Dendritic cell treated with granulocyte-macrophage colony-stimulating factor and Interleukin-4, amounts not matched to agents 40 ng/mL and 50 ng/mL, for 4 days (primary cell): ENCODE measurements at regions not wholly inside any gene's neighbourhood (a gene's known extent, or its start where the extent isn't known, plus 50 kb on each side); places are given as distances from the start of the nearest gene placed in this dataset.

Source experiments
- H3K27ac Mint-ChIP-seq: one replicate; pipeline ENCODE4 v1.8.0; 2022; ENCODE audit warnings: mild to moderate bottlenecking, mixed read lengths
- H3K27me3 Mint-ChIP-seq: one replicate; pipeline ENCODE4 v1.8.0; 2022; ENCODE audit warnings: mild to moderate bottlenecking, mixed read lengths
- H3K36me3 Mint-ChIP-seq: one replicate; pipeline ENCODE4 v1.8.0; 2022; ENCODE audit warnings: low read depth, mixed read lengths
- H3K4me1 Mint-ChIP-seq: one replicate; pipeline ENCODE4 v1.8.0; 2022; ENCODE audit warnings: low read depth, mixed read lengths
- H3K4me3 Mint-ChIP-seq: one replicate; pipeline ENCODE4 v1.8.0; 2022; ENCODE audit warnings: mild to moderate bottlenecking, moderate library complexity, mixed read lengths
- H3K9me3 Mint-ChIP-seq: one replicate; pipeline ENCODE4 v1.8.0; 2022; ENCODE audit warnings: mixed read lengths
- intact Hi-C: fragments of 100-400 bp; cut with micrococcal nuclease; formaldehyde crosslinking; loops from one replicate; pipeline ENCODE4 v1.15.0; 2022

DNA sequence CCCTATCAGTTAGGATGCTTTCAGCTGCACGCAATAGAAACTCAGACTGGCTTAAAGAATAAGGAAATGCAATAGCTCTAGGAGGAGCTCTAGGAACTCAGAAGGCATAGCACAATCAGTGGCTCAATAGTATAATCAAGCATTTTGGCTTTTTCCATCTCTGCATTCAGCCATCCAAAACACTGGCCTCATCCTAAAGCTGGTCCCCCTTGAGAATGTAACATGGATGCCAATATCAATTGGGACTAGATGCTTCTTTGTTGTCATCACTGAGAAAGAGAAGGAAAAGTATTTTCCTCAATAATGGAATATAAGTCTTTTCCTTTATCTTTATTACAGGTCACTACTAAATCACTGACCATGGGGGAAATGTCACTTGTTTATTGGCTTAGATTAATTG lies 509.5 kb downstream of the PLPP3 start:
- H3K36me3 Mint-ChIP-seq: no peaks in the 10 kb centered on the region
- intact Hi-C loops: loop anchor here (5.0 kb wide), 1 partner anchor 67 kb away; no protein-coding TSS in a partner anchor
- H3K9me3 Mint-ChIP-seq: no peaks in the 10 kb centered on the region
- H3K4me1 Mint-ChIP-seq: peaks cover 10% of the 10 kb centered on the region
- no peak overlapping the region for H3K27ac Mint-ChIP-seq
- H3K4me3 Mint-ChIP-seq: no peak overlapping the region
- H3K27me3 Mint-ChIP-seq: peaks cover 32% of the 10 kb centered on the region

DNA sequence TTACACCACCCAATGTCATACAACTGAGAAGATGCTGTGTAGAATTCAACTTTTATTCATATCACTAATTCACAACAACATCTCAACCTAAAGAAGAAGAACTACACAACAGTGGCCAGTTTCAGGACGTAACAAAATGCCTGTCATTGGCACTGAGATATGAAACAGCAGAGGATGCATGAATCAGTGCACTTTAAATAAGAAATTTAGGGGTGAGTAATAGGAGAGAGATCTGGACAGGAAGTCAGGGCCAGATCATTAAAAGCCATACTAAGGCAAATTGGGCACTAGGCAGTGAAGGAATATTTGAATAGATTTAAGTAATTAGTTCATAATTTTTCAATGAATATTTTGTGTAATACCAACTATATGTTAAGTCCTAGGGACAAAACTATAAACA lies 510.5 kb downstream of the PLPP3 start:
- Mint-ChIP-seq H3K9me3 (no peaks in the 10 kb centered on the region), H3K36me3 (no peaks in the 10 kb centered on the region), H3K4me3 (no peak overlapping the region), H3K27ac (no peak overlapping the region), H3K27me3 (peaks cover 32% of the 10 kb centered on the region), H3K4me1 (peaks cover 10% of the 10 kb centered on the region)
- intact Hi-C loops: no loop called here

DNA sequence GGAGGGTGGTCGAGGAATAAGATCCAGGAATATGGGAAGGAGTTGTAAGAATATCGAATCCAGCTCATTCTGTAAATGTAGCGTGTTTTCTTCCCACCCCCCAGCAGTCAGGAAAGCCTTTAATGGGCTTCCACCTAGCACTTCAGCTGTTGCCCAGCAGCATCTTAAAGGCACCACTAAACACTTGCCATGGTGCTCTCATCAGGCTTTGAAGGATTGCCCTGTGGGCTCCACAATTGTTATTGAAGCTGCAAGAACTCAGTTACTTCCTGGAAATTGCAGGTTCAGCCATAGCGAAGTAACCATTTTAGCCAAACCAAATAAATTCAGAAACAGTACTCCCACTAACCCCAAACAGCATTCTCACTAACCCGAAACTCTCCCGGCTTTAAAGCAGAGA lies 511.2 kb downstream of the PLPP3 start:
- intact Hi-C loops: no loop called here
- Mint-ChIP-seq H3K27me3 (peaks cover 31% of the 10 kb centered on the region), H3K9me3 (no peaks in the 10 kb centered on the region), H3K27ac (no peak overlapping the region), H3K4me1 (peaks cover 10% of the 10 kb centered on the region), H3K36me3 (no peaks in the 10 kb centered on the region), H3K4me3 (no peak overlapping the region)

DNA sequence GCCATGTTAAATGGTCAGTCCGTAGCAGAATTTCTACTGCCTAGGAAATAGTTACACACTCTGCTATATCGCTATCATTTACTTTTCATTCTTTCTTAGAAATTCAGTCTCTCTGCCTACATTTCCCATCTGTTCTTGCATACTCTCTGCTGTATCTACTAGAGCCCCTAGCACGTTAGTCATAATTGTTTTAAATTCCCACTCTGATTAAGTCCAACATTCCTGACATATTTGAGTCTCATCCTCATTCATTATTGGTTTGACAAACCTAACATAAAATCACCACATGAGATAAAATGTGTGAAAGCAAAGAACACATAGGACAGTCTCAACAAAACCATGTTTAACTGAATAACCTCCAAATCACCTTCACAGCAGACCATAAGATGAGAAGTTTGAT lies 513.6 kb downstream of the PLPP3 start:
- Mint-ChIP-seq H3K27ac (no peak overlapping the region), H3K9me3 (no peaks in the 10 kb centered on the region), H3K36me3 (no peaks in the 10 kb centered on the region), H3K27me3 (peaks cover 28% of the 10 kb centered on the region), H3K4me1 (peaks cover 16% of the 10 kb centered on the region), H3K4me3 (no peak overlapping the region)
- intact Hi-C loops: no loop called here

DNA sequence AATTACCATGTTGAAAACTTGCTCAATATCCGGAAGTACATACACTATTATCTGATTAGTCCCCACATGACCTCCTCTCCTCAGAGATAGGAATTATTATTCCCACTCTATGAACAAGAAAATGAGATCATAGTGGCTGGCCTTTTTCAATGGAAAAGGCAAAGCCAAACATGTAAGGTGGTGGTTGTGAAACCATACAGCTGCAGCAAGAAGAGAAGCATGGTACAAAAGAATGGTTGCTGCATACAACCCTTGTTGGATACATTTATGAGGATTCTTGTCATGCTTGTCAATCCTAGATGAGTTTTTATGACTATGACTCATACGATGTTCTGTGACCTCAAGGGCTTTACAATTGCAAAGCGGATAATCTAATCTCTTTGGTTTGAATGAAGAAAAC lies 514.7 kb downstream of the PLPP3 start:
- Mint-ChIP-seq H3K27ac (no peak overlapping the region), H3K27me3 (peaks cover 32% of the 10 kb centered on the region), H3K4me3 (no peak overlapping the region), H3K36me3 (no peaks in the 10 kb centered on the region), H3K4me1 (peaks cover 16% of the 10 kb centered on the region), H3K9me3 (no peaks in the 10 kb centered on the region)
- intact Hi-C loops: no loop called here

DNA sequence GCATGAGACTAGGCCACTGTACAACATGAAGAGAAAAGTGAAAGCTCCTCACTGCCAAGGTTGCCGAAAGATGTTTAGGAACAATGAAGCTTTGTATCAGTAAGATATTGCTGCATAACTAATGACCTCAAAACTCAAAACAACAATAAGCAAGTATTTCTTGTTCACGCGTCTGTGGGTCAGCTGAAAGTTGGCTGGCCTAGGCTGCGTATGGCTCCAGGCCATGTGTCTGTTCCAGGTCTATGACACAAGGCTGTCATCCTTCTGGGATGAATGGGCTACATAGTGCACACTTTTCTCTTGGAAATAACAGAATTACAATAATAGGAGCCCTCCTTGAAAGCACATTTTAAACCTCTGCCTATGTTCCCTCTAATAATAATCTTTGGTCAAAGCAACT lies 515.9 kb downstream of the PLPP3 start:
- Mint-ChIP-seq H3K4me3 (no peak overlapping the region), H3K9me3 (no peaks in the 10 kb centered on the region), H3K27ac (no peak overlapping the region), H3K4me1 (peaks cover 6% of the 10 kb centered on the region), H3K27me3 (peaks cover 30% of the 10 kb centered on the region), H3K36me3 (no peaks in the 10 kb centered on the region)
- intact Hi-C loops: no loop called here

DNA sequence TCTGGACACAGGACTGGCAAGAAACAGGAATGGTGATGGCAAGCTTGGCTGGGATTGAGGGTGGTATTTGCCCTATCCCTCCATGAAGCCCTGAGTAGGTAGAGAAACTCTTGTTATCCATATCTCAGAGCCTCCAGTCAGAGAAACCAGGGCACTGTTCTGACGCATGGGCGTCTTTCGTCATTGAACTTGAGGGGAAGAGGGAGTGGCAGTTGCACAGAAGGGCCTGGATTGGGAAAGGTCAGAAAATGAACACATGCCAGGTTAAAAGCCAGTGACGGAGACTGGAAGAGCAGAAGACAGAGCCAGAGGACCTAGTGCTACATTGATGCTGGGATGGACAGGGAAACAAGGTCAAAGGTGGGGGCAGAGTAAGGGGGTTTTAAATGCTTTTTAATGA lies 516.7 kb downstream of the PLPP3 start:
- Mint-ChIP-seq H3K9me3 (no peaks in the 10 kb centered on the region), H3K27ac (no peak overlapping the region), H3K4me1 (peaks cover 6% of the 10 kb centered on the region), H3K36me3 (no peaks in the 10 kb centered on the region), H3K4me3 (no peak overlapping the region), H3K27me3 (peaks cover 25% of the 10 kb centered on the region)
- intact Hi-C loops: no loop called here

DNA sequence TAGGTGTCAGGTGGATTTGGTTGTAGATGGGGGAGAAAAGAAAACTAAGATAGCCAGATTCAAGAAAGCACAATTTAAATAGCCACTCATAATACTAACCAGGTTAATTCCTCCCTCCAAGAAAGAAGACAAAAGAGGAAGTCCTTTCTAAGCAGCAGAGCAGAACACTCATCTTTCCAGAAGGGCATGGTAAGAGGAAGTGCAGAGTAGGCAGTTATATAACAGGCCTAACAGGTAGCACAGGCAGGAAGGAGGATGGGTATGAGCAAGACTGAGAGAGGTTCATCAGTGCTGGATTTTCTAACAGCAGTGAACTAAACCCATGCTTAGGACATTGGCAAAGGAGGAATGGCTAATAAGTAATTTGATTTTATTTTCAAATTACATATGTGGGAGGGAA lies 517.5 kb downstream of the PLPP3 start:
- H3K4me3 Mint-ChIP-seq: no peak overlapping the region
- peaks cover 6% of the 10 kb centered on the region for H3K4me1 Mint-ChIP-seq
- intact Hi-C loops: no loop called here
- H3K9me3 Mint-ChIP-seq: no peaks in the 10 kb centered on the region
- H3K27me3 Mint-ChIP-seq: peaks cover 22% of the 10 kb centered on the region
- H3K36me3 Mint-ChIP-seq: no peaks in the 10 kb centered on the region
- no peak overlapping the region for H3K27ac Mint-ChIP-seq

DNA sequence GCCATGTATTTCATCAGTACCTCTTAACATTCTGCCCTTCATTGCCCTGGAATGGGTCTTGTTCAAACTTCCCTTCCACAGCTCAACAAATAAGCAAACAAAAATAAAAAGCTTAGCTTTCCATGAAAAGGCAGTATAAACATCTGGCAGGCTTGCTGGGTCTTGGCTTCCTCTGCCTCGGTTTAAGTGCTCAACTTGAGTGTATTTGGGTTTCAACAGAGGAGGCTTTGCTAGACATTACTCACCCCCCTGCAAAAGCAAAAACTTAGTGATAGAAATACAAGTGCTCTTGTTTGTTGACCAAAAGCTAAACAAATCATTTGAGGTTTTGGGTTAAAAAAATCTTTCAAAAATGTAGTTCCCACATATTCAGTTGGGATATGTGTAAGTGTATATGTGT lies 518.5 kb downstream of the PLPP3 start:
- H3K4me3 Mint-ChIP-seq: no peak overlapping the region
- no peaks in the 10 kb centered on the region for H3K9me3 Mint-ChIP-seq
- no peak overlapping the region for H3K27ac Mint-ChIP-seq
- peaks cover 16% of the 10 kb centered on the region for H3K27me3 Mint-ChIP-seq
- intact Hi-C loops: no loop called here
- no peaks in the 10 kb centered on the region for H3K36me3 Mint-ChIP-seq
- peaks cover 6% of the 10 kb centered on the region for H3K4me1 Mint-ChIP-seq

DNA sequence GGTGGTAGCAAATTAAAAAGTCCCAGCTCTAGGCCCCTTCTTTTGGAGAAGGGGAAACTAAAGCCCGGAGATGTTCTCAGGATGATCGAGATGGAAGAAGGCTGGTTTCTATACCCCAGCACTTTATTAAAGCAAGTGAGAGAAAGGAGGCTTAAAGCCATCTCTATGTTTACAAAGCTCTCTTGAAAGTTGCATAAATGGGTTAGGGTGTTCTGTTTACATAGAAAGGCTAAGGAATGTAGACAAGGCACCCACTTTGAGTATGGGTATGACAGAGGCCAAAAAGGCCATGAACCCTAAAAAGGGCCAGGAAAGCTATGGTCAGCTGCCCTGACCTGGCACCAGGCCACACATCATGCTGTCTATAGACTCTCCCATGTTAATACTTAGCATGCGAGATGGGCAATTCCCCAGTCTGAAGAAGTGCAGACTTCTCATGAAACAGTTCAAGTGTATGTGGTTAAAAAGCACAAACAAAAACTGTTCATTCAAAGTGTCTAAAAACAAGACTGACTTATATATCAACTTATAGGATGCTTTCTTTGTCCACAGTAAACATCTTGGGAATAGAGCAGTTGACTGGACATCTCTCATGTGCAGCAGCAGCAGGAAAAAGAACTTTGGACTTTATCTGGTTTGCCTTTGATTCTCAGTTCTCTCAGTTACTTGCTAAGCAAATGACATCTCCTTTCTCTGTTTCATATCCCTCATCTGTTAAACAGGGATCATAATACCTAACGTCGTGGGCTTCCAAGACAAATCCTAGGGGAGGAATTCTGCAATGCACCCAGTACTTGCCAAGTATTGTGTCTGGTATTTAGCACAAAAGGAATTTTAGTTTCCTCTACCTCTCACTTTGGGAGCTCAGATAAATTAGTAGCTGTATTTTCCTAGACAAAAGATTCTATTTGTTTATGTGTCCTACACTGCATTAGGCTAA lies 521.6 kb downstream of the PLPP3 start:
- Mint-ChIP-seq H3K27ac (no peak overlapping the region), H3K27me3 (peaks cover 15% of the 10 kb centered on the region), H3K4me1 (peaks cover 6% of the 10 kb centered on the region), H3K9me3 (no peaks in the 10 kb centered on the region), H3K36me3 (no peaks in the 10 kb centered on the region), H3K4me3 (no peak overlapping the region)
- intact Hi-C loops: no loop called here

DNA sequence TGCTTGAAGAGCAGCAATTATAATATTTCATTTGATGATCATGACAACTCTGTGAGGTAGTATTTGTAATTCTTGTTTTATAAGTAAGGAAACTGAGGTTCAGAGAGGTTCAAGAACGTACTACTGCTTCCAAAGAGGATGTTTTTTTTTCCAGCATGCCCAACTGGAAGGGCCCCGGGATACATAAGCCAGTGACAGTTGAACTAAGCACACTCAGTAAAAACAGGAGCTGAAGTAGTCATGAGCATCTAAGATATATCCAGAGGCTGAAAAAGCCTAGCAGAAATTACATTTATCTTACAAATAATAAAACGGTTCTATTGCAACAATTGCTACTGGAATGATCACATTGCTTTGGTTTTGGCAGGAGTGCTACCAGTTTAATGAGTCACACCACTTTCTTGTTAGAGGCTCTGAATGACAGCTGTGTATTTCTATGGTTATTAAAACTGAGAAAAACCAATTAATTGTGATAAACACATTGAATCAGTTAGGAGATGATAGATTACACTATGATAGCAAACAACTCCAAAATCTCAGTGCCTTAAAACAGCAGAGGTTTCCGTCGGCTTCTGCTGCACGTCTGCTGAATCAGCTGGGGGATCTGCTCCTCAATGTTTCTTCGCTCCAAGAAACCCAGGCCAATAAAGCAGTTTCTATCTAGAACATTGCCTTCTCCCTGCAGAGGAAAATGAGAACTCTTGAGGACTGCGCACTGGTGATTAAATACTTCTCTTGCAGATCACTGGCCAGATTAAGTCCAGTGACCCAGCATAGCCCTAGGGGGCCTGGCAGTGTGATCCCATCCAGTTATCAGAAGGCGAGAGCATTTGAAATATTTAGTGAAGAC lies 522.7 kb downstream of the PLPP3 start:
- intact Hi-C loops: no loop called here
- Mint-ChIP-seq H3K27me3 (peaks cover 11% of the 10 kb centered on the region), H3K4me3 (no peak overlapping the region), H3K27ac (no peak overlapping the region), H3K4me1 (peaks cover 2% of the 10 kb centered on the region), H3K36me3 (no peaks in the 10 kb centered on the region), H3K9me3 (no peaks in the 10 kb centered on the region)

DNA sequence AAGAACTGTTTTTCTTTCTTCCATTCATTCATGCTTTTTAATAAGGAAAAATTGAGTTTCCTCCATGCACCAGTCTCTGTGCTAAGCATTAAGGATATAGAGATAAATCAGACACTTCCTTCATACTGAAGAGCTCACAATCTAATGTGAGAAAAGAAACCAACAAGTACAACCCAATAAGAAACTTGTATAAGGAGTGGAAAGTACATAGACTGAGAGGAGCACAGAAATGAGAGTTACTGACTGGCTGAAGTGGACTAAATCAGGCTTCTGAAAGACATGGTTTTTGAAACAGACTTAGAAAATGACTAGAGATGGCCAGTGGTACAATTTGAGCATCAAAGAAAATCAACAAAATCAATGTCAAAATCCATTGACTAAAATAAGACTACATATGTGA lies 524.4 kb downstream of the PLPP3 start:
- Mint-ChIP-seq H3K4me1 (no peaks in the 10 kb centered on the region), H3K9me3 (no peaks in the 10 kb centered on the region), H3K4me3 (no peak overlapping the region), H3K36me3 (no peaks in the 10 kb centered on the region), H3K27ac (no peak overlapping the region), H3K27me3 (peaks cover 16% of the 10 kb centered on the region)
- intact Hi-C loops: no loop called here

DNA sequence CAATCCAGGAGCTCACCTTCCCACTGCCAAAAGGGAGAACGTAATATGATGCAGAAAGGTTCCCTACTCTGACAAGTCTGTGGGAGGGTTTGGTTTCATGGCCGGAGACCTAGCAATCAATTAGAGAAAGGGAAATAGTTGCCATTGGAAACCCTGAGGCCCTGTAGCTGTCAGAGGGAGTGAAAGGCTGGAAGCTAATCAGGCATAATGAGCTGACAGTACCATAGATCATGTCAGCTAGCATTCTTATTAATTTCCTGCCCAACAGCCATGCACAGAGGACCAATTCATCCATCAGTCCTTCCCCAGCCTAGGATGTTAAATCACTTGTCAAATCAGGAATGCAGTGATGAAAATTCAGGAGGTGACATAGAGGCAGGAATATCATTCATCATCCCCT lies 527.3 kb downstream of the PLPP3 start:
- intact Hi-C loops: no loop called here
- Mint-ChIP-seq H3K4me1 (no peaks in the 10 kb centered on the region), H3K4me3 (no peak overlapping the region), H3K27me3 (peaks cover 16% of the 10 kb centered on the region), H3K27ac (no peak overlapping the region), H3K9me3 (no peaks in the 10 kb centered on the region), H3K36me3 (no peaks in the 10 kb centered on the region)

DNA sequence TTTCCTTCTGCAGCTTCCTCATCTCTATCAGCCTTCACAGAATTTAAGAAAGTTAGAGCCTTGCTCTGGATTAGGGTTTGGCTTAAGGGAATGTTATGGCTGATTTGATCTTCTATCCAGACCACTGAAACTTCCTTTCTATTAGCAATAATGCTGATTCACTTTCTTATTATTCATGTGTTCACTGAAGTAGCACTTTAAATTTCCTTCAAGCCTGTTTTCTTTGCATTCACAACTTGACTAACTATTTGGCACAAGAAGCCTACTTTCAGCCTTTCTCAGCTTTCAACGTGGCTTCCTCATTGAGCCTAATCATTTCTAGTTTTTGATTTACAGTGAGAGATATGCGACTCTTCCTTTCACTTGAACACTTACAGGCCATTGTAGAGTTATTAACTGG lies 528.5 kb downstream of the PLPP3 start:
- Mint-ChIP-seq H3K27me3 (peaks cover 20% of the 10 kb centered on the region), H3K4me3 (no peak overlapping the region), H3K27ac (no peak overlapping the region), H3K36me3 (no peaks in the 10 kb centered on the region), H3K9me3 (no peaks in the 10 kb centered on the region), H3K4me1 (no peaks in the 10 kb centered on the region)
- intact Hi-C loops: no loop called here
